GM19455 (cell line): ENCODE measurements at regions not wholly inside any gene's neighbourhood (a gene's known extent, or its start where the extent isn't known, plus 50 kb on each side); places are given as distances from the start of the nearest gene placed in this dataset.

ENCODE experiments used
- ATAC-seq: cut with Tn5 transposase; IDR thresholded peaks from one replicate; pipeline ENCODE4 v1.9.1; 2021; ENCODE audit not compliant: unreplicated experiment

- ATAC-seq, result no peak
Measured at GRCh38 chr10:28952523-28952922, 275.2 kb downstream of the BAMBI start.

GRCh38 chr10:28954211-28954610 is 276.9 kb downstream of the BAMBI start:
- no peak for ATAC-seq

DNA sequence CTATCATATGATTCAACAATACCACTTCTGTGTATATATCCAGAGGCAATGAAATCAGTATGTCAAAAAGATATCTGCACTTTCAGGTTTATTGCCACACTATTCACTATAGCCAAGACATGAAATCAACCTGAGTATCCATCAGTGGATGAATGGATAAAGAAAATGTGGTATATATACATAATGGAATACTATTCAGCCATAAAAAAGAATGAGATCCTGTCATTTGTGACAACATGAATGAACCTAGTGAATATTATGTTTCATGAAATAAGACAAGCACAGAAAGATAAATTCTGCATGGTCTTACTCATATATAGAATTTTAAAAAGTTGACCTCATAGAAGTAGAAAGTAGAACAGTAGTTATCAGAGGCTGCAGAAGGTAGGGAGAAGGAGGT is 281.1 kb downstream of the BAMBI start:
- ATAC-seq, result no peak

GRCh38 chr10:28959850-28960501 is 282.7 kb downstream of the BAMBI start:
- no peak for ATAC-seq

- no peak for ATAC-seq
Measured at GRCh38 chr10:28962768-28963167, 285.4 kb downstream of the BAMBI start.

GRCh38 chr10:28963539-28964221 is 286.4 kb downstream of the BAMBI start:
- ATAC-seq, result no peak

- no peak for ATAC-seq
Measured at GRCh38 chr10:28965937-28966336, 288.6 kb downstream of the BAMBI start.

GRCh38 chr10:28967031-28967430 is 289.7 kb downstream of the BAMBI start:
- ATAC-seq, result no peak

DNA sequence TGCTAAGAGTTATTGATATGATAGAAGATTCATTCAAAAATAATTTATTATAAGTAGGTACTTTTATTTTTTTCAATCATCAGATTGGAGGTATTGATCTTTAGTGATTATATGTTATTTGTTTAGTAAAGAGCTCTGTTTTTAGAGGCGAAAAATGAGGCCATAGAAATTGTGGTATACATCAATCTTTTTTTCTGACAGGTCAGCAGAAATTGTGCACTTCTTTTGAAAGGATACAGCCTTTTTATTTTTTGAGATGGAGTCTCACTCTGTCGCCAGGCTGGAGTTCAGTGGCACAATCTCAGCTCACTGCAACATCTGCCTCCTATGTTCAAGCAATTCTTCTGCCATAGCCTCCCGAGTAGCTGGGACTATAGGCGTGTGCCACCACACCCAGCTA is 292.1 kb downstream of the BAMBI start:
- ATAC-seq, result no peak

GRCh38 chr10:28970231-28970630 is 292.9 kb downstream of the BAMBI start:
- ATAC-seq, result no peak

DNA sequence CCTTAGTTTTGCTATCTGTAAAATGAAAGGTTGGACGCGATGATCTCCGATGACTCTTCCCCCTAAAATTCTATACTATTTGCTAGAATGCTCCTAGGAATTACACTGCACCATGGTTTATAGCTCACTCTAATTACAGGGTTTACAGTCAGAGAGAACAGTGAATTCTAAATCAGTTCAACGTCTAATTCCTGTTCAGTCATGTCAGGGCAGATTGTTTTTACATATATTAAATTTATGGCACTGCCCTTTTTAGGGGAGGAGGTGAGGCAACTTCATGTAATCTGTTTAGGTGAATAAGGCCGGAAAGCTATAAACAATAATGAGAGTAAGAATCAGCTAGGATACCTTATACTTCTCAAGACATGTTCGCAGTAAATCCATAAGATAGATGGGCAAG is 293.9 kb downstream of the BAMBI start:
- ATAC-seq, result no peak

DNA sequence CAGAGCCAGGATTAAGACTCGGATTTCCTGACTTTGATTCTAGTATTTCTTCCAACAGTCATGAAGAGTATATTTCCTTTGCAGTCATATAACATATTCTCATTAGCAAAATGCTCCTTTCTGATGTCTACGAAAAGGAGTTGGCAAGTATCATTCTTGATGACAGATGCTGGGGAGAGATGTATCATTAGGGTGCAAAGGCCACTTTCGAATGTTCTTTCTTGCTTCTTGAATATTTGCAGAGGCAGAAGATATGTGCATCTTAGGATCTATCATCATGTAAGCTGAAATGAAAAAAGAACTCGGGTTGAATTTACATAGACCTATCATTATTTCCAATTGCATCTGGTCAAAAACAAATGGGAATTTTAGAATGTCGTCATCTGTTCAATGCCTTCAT is 294.4 kb downstream of the BAMBI start:
- no peak for ATAC-seq

DNA sequence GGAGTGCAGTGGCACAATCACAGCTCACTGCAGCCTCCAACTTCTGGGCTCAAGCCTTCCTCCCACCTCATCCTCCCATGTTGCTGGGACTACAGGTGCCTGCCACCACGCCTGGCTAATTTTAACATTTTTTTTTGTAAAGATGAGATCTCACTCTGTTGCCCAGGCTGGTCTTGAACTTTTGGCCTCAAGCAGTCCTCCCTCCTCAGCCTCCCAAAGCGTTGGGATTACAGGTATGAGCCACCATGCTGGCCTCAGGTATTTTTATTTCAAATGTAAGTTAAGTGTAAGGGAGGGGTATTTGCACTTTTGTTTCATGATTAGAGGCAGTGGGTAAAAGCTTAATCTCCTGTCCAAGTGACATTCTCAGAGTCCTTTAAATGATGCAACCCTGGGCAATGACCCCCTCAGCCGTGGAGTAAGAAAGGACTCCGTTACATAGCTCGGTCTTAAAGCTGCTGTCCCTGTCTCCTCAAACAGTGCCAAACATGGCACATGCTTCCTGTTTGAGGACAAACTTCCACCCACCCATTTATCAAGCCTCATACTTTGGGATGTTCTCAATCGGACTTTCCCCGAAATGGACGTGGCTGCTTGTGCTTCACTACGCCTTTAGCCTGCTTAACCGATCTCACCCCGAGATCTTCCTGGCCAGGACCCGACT is 296.1 kb downstream of the BAMBI start:
- no peak for ATAC-seq

DNA sequence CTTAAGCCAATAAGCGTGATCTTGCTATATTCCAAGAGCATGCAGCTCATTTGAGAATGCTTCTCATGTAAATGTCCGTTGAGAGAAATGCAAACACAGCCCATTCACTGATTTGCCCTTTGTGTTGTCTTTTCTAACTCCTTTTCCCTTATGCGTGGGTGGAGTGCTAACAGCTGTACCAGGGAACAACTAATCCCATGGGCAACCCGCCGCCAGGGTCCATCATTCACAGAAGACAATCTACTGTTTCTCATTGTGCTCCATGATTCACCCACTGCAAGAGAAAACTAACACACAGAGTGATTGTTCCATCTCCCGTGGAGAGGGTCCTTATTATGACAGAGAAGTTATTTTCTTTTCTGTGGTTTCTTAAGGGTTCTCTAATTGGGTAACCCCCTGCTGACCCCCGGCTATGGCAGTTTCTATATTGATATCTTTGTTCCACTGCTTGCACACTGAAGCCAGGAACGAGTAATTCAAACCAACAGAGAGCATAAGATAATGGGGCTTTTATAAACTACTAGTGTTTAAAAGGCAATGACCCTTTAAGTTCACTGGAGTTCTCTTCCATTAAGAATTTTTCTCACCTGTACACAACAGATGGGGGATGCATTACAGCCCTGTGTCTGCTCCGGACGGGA is 298.7 kb downstream of the BAMBI start:
- ATAC-seq, result no peak

DNA sequence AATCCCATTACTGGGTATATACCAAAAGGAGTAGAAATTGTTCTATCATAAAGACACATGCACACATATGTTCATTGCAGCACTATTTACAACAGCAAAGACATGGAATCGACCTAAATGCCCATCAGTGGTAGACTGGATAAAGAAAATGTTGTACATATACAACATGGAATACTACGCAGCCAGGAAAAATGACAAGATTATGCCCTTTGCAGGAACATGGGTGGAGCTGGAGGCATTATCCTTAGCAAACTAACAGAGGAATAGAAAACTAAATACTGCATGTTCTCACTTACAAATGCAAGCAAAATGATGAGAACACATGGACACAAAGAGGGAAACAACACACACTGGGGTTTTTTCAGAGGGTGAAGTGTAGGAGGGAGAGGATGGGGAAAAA is 300.2 kb downstream of the BAMBI start:
- no peak for ATAC-seq

DNA sequence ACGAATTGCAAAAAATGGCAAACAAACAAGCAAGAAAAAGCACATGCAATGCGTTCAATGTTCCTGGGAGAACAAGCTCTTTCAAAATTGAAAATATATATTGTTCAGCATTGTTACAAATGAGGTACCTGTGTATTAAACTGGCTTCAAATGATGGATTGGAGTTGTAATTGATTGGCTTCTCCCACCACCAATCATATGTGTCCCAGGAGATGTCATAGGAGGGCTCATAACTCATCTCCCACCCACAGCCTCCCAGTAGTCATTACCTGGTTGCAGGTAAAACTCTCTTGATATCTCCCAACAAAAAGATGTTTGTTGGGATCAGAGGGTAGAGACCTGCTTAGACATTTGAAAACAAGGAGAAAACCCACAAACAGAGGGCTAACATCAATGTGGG is 302.9 kb downstream of the BAMBI start:
- no peak for ATAC-seq

GRCh38 chr10:28981007-28981406 is 303.7 kb downstream of the BAMBI start:
- ATAC-seq, result no peak

GRCh38 chr10:28982974-28983373 is 305.7 kb downstream of the BAMBI start:
- no peak for ATAC-seq

- ATAC-seq, result no peak
Measured at GRCh38 chr10:28983799-28984198, 305.1 kb upstream of the LYZL1 start.

GRCh38 chr10:28984431-28984830 is 304.4 kb upstream of the LYZL1 start:
- no peak for ATAC-seq

GRCh38 chr10:28985137-28985885 is 303.6 kb upstream of the LYZL1 start:
- ATAC-seq, result no peak
